ENCODE measurements at regions not wholly inside any gene's neighbourhood (a gene's known extent, or its start where the extent isn't known, plus 50 kb on each side); places are given as distances from the start of the nearest gene placed in this dataset.

DNA sequence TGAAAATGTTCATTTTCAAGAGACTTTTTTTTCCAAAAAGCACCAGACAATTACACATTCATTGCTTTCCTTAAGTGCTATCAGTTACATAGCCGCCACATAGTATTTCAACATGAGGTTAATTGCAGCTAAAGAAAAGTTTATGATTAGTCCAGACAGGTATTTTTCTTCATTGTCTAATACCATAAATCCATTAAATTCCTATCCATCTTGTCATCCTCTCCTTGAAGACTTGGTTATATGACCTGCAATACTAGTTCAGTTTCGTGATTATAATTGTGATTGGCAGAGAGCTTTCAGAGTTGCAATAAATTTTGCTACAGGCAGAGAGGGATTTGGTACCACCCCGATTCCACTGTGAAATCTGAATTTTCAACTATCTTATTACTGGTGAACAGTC is 437.7 kb downstream of the GPATCH2 start:
- no peak for DNase-seq

DNA sequence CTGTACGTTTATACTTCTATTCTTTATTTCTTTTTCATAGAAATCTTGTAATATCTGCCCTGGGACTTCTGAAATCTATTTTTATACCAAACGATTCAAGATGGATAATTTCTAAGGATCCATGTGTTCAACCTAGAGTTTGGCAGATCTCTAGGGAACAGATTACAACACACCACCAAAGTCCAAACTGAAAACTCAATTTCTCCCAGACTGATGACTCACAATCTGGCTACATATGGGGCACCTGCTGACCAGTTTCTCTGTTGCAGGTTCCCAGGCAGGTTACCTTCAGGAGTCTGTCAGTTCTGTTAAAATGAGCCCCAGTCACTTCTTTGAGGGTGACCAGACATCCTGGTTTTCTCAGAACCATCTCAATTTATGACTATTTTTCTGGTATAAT is 439.4 kb downstream of the GPATCH2 start:
- DNase-seq, result no peak

DNA sequence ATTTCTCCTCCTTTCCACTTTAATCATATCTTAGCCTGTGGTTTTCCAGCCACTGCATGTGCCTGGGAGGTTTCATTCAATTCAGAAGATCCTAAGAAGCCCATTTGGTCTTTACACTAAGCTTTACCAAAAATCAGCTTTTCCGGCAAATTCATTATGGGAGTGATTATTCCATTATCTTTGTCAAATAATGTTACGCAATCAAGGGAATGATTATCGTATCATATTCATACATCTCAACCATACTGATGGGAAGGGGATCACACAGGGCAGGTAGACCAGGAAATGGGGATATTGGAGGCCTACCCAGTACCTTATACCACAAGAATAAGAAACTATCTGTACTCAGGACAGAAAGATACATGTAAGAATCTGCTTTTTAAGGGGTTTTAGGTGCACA is 440.5 kb downstream of the GPATCH2 start:
- DNase-seq, result no peak

DNA sequence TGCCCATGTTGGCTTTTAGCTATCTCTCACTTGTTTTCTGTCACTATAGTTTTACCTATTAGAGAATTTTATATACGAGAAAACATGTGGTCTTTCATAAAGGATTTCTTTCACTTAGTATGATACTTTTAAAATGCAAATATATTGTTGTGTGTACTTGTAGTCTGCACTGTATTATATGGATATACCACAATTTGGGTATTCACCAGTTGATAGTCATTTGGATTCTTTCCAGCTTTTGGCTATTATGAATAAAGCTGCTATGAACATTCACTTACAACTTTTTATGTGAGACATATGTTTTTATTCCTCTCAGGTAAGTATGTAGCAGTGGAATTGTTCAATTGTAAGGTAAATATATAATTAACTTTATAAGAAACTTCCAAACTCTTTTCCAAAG is 441.5 kb downstream of the GPATCH2 start:
- DNase-seq, result no peak

DNA sequence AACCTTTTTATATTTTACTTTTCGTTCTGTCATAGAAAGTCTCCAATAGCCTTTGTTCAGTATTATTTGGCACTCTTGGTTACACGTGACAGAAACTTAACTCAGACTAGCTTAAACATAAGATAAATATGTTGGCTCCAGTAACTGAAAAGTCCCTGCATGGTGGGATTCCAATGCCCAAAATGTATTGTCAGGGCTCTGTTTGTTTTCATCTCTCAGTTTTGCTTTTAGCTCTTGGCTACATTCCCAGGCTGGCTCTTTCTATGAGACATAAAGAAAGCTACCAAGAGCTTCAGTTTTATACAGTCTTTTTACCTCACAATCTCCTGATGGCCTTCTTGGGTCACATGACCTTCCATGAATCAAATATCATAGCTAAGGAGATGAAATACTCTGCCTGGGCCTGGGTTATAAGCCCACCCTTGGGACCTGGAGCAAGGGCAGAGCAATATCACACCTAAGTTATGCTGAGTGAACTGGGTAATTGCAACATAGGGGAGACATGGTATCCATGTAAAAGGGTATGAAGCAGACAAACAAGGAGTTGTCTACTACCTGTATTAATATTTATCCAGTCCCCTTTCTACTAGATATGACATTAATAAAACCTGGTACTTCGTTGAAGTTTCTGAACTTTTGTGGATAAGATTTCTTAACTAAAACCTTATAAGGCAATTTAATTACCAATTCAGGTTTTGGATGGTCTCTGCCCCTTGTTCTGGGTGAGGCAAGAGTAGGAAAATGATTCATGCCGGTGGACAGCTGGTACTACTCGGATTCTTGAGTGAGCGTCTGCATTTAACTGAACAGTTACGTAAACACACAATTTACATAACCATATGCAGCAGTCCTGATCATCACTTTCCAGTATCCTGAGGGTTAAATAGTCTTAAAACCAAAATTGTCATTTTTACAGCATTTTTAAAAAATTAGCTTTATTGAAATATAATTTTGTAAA is 442.3 kb downstream of the GPATCH2 start:
- DNase-seq, result peak in 1 of 2 experiments; percentile 24

DNA sequence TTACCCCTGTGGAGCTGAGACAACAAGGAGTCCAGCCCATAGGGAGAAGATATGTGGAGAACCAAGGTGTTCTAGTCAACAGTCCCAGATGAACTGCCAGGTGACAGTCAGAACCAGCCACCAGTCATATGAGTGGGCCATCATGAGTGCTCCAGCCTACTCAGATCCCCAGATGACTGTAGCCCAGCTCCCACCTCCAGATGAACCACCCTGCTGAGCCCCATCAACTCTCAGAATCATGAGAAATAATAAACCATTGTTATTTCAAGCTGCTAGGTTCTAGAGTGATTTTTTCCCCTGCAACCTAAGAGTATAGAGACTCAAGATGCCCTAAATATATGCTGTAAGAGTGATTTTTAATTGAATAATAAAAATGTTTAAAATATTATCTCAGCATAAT is 444.2 kb downstream of the GPATCH2 start:
- no peak for DNase-seq

DNA sequence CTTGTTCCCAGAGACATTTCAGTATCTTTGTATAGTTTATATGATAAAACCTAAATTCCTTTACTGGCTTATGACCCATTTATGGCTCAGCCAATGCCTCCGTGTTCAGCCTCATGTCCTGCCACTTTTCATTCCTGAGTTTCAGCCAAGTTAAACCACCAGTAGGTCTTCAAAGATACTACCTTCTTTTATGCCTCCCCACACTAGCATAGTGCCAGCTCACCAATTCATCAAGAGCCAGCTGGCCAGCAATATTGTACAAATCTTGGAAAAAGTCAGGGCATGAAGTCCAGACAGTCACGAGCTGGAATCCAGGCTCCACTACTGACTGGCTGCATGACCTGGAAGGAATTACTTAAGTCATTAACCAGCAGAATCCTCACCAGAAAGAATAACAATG is 446.0 kb downstream of the GPATCH2 start:
- DNase-seq, result no peak

DNA sequence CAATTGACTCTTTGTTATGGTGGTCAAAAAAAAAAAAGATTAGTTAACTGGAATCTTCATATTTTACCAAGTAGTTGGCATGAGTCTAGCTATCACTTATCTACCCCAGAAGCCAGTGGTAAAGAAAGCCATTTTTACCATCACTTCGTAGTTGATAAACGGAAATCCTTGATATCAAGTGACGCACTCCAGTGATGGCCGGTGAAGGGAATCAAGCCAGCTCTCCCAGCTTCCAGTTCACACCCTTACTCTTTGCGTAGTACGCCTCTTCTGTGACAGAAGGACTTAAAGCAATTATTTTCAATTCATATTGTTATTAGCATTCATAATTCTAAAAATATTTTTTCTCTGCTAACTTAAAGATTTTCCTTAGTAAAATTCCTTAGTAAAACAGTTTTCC is 447.9 kb downstream of the GPATCH2 start:
- DNase-seq, result no peak

DNA sequence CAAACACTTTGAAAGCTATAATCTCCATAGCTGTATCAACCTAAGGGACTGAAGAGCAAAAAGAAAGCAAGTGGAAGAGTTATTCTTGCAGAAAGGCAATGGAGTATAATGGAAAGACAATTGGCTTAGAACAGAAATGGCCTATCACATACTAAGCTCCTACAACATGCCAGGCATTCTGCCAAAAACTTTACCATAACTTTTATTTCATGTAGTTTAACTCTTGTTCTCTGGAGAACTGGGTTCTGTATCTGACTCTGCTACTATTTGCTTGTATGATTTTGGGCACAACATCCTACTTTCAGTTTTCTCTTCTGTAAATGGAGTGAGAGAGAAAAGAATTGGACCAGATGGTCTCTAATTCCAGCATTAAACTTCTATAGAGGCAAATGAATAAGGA is 449.1 kb downstream of the GPATCH2 start:
- DNase-seq, result no peak

DNA sequence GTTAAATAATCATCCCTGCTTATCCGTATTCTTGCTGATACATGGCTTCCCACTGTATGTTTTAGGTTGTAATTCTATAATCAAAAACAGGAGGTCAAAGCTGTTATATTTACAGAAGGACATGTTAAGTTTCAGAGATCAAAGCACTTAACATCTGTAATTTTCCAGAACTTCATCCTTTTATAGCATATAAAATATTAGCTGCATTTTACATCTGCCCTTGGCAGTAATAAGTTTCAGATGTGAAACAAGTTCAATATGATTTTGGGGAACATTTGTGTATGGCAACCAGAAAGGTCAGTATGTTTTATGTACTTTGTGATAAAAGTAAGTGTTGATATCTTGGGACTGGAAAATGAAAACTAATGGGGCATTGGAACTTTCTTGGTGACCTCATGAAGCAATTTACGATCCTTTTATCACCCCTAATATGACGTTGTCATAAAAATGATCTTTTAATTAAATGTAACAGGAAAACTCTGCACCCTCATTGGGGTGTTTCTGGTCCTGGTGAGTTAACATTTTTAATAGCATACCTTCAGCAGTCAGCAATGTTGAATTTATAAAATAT is 449.6 kb downstream of the GPATCH2 start:
- no peak for DNase-seq

DNA sequence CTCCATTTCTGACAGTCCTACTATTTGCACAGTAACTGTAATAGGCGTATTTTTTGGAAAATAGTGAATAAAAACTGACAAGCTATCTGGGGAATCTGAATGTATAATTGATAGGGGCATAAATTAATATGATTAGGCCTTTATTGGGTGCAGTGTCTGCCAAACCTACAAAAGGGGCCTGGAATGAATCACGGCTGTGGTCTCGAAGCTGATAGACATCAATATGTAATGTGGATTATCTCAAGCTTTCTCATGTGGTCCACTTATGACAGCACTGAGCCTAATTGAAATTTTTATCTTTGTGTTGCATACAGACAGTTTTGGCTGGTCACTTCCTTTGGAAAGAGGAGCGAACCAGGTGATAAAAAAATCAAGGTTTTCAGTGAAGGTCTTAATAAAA is 450.4 kb downstream of the GPATCH2 start:
- DNase-seq, result no peak

DNA sequence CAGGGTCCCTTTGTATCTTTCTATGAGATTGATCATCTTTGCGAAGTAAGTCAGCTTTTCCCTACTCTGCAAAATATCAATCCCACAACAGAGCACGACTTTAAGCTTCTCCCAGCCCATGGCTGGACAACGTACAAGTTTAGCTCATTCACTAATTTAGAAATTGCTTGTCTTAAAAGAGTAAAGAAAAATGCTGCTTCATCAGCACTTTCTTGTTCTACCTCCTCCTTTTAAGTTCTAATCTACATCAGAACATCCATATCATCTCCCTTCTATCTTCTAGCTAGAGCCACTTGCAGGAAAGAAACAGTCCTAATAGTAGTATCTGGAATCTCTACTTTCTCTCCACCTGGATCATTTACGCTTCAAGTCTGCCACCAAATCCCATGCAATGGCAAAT is 441.2 kb upstream of the ESRRG start:
- no peak for DNase-seq

DNA sequence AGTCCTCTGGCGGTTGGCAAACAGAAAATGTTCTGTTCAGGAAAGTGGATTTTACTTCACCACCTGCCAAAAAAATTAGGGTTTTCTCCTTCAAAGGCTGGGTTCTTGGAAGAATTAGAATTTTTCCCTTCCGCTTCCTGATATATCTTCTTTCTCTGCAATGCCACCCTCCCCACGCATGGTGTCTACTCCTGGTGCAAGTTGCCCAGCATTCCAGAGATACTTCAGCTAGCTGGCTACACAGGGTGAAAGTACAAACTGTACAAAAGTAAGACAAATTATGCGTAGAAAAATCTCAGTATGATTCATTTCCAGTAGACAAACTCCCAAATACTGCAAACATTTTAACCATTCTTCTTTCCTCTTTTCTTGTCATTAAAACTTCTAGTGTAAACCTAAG is 430.1 kb upstream of the ESRRG start:
- DNase-seq, result no peak

DNA sequence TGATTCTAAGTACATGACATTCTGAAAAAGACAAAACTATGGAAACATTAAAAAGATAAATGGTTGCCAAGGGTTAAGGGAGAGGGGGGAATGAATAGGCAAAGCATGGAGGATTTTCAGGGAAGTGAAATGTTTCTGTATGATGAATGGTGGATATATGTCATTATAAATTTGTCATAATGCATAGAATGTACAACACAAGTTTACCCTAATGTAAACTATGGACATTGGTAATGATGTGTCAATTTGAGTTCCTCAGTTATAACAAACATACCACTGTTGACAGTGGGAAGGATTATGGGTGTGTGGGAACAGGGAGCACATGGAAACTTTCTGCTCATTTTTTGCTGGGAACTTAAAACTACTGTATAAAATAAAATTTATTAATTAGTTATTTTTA is 427.1 kb upstream of the ESRRG start:
- DNase-seq, result no peak

DNA sequence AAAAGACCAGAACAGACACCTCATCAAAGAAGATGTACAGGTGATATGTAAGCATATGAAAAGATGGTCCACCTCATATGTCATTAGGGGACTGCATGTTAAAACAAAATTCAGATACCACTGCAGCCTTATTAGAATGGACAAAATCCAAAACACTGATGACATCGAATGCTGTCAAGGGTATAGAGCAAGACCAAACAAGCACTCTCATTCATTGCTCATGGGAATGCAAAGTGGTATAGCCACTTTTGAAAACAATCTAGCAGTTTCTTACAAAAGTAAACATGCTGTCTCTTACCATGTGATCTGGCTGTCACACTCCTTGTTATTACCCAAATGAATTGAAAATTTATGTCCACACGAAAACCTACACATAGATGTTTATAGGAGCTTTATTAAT is 426.6 kb upstream of the ESRRG start:
- no peak for DNase-seq

DNA sequence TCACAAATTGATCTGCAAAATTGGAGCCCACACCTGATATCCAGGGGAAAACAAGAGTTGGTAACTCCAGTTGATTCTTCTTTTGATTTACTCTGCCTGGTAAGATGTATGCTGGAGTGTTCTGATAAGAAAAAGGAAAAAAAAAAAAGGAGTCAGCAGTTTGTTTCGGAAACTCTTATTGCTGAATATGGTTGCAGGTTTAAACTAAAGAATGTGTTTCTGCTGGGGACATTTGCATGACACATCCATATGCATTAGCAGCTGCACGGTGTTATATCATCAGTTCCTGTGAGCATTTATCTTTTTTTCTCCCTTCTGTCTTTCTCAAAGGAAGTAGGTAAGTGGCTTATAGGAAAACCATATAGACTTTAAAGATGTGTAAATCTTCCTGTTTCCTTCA is 418.5 kb upstream of the ESRRG start:
- DNase-seq, result no peak

DNA sequence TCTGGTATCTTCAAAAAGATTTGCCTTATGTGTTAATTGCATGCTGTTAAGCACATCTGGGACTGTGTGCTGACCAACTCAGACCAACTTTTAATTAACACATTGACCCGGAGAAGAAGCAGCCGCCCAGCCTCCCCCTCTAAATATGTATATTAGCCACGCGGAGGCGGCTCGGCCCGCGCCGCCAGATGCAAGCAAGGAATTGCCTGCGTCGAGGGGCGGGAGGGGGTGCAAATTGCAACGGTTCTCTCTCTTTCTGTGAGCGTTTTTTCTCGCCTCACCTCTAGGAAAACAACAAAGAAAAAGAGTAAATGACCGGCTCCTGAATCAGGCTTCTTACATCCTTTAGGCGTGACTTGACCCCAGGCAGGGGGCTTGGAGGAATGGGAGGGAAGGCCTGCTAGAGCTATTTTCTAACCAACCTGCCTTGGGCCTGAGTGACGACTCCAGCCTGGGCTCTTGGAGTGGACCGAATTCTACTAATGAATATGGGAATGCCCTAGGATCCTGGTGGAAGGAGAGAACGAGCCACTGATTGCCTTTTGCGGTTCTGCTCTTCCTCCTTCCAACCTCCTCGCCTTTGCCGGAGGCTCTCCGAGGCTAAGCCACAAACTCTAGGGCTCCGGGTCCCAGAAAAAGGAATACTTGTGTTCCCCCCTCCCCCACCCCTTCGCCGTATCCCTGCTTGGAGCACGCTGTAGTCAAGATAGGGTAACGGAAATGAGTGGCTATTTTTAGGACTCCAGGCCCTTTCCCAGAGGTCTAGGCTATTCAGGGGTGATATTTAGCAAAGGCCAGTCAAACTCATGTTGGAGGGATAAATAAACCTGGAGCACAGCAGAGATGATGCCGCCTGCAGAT is 417.0 kb upstream of the ESRRG start:
- DNase-seq, result no peak

DNA sequence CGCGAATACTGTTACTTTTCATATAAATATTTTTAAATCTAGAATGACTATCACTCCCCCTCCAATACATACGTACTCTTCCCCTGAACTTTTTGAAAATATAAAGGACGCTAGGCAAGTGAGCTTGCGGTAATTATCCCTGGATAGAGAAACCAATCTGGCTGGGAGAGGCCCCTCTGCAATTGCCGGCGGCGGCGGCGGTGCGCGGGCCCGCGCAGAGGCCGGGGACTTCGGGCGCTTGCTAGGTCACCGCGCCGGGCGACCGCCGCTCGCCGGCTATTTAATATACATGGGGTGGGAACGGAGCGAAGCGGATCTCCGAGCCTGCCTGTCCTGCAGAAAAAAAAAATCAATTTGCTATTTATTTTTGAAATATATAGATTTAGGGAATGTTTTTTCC is 416.3 kb upstream of the ESRRG start:
- DNase-seq, result no peak

DNA sequence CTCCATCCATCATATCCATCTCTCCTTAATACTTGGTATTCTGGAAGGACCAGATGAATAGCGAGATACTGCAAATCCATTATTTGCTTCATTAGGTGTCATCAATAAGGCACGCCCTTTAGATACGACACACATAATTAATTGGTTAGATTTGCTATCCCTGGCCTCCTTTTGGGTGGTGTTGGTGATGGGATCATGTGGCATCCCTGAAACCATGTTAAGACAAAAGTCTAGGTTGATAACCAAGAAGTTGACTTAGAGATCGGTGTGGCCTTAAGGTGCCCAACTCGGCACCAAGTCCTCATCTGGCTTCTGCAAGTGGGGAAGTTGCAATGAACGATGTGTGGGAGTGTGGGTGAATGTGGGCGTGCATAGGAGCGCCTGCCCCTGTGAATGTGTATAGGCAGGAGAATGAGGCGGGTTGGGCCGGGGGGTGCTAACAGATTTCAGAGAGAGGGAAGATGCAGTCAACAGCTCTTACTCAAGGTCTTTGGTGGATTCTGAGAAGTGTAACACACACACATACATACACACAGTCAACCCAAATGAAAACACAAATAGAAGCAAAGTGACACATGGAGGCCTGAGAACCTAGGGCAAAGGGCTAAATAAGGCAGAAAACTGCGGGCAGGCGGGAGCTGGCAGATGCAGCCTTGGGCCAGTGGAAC is 415.7 kb upstream of the ESRRG start:
- no peak for DNase-seq

DNA sequence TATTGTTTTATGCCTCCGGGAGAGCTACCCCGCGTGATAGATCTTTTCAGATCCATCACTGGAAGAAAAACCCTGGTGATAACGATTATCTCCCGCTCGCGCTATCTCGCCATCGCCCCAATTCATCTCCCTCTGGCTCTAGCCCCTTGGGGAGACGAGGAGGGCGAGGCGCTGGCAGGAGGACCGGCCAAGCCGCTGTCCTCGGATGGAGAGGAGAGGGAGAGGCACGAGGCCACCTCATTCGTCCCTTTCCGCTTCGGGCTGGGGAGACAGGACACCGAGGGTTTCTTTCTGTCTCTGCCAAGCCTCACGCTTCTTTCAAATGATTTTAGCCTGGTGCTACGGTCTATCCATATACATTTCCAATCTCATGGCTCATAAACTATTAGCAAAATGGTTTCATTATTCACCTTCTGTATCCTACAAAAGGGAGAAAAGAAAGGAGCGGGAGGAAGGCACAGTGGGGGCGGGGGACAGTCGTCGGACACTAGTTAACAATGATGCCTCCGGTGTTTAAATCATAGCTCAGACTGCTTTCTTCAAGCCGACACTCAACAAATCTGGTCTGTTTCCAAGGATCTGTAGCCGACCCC is 415.0 kb upstream of the ESRRG start:
- no peak for DNase-seq

DNA sequence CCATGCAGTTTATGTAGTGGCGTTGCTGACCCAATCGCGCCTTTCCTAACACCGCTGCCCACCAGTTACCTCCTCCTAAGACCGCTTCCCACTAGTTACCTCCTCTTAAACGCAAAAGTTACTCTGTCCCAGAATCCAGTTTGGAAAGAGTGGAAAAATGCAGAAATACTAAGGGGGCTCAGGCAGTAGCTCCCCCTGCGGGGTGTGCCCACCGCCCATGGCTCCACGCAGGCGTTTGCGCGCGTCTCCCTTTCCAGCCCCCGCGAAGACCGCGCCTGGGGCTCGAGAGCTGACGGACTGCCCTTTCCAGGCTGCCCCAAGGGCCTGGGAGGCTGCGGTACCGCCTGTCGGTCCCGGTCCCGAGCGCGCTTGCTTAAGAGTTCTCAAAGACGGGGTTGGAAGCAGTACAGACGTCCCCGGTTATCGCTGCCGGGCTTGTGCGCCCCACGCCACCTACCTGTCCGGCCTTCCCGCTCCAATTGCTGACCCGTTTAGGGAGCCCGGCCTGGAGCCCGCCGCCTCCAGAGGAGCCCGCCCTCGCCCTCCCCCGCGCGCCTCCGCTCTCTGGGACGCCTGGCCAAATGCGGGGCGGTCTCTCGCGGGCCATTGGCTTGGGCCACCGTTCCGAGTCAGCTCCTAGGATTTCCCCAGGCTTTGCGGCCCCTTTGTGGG is 414.1 kb upstream of the ESRRG start:
- no peak for DNase-seq

DNA sequence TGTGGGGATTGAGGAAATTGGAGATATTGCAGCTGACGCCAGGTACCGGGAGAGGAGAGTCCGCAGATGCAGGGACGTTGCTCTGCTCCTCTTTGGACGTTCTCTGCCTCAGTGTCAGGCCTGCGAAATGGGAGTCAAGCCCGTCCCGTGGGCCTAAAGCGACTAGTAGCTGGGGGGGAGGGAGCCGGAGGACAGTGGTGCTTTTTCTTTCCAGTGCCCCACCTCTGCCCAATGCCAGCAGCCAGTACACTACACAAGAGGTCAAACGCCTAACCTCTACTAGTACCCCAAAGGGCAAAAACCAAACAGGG is 413.6 kb upstream of the ESRRG start:
- DNase-seq, result no peak
